Endothelial cell of umbilical vein (primary cell): ENCODE measurements at regions not wholly inside any gene's neighbourhood (a gene's known extent, or its start where the extent isn't known, plus 50 kb on each side); places are given as distances from the start of the nearest gene placed in this dataset.

Experiments
- BruUV-seq: library from RNA; stranded (reverse); fragments of 400-500 nt; replicated peaks from 2 replicates; lab custom pipeline; 2021; lab: Mats Ljungman, UMichigan
- CTCF ChIA-PET: fragments of 300-600, 350-600 bp; sonication (Branson Sonifier 250); formaldehyde crosslinking; loops from one replicate; lab custom pipeline; 2021; ENCODE audit warnings: antibody characterized with exemption, inconsistent platforms; lab: Charles Lee
- POLR2A ChIA-PET: fragments of 300-600, 350-600 bp; sonication (Branson Sonifier 250); formaldehyde crosslinking; loops from one replicate; lab custom pipeline; 2021; ENCODE audit warnings: antibody characterized with exemption, inconsistent platforms; lab: Charles Lee
- DNase-seq: peaks from one replicate; pipeline ENCODE4 v3.0.0-alpha.2; 2011; ENCODE audit warnings: low read depth, low spot score
- FAIRE-seq: peaks from 2 replicates; lab custom pipeline; 2011; peaks lifted over from hg19 to GRCh38; lab: Jason Lieb, UNC
- H2AFZ ChIP-seq: 2 replicates; pipeline ENCODE4 v1.6.0; 2012; ENCODE audit warnings: low read depth, low read length, control low read depth, inconsistent platforms
- H3K27ac ChIP-seq: 2 replicates; pipeline ENCODE4 v1.5.1; 2011; ENCODE audit warnings: low read depth, mild to moderate bottlenecking, control low read depth, low read length, moderate library complexity; ENCODE audit not compliant: insufficient read depth
- H3K27me3 ChIP-seq, 2 experiments: 2 replicates each; pipeline versions ENCODE4 v1.6.0 to v1.6.1; 2011; ENCODE audit warnings: low read length in 2 of 2, mixed read lengths in 1 of 2; ENCODE audit not compliant: control insufficient read depth in 2 of 2, insufficient read depth in 2 of 2
- H3K36me3 ChIP-seq, 2 experiments: 2 replicates in 1 of 2; 3 replicates in 1 of 2; pipeline ENCODE4 v1.5.1; 2011; ENCODE audit warnings: low read length in 2 of 2, mild to moderate bottlenecking in 1 of 2, moderate library complexity in 1 of 2; ENCODE audit not compliant: control insufficient read depth in 2 of 2, insufficient read depth in 2 of 2; ENCODE audit errors: extremely low read depth in 1 of 2
- H3K4me1 ChIP-seq: 3 replicates; pipeline ENCODE4 v1.5.1; 2011; ENCODE audit warnings: mild to moderate bottlenecking, low read length; ENCODE audit not compliant: control insufficient read depth, insufficient read depth; ENCODE audit errors: extremely low read depth
- H3K4me2 ChIP-seq: 2 replicates; pipeline ENCODE4 v1.6.1; 2011; ENCODE audit warnings: low read length, control low read depth, mixed read lengths; ENCODE audit not compliant: insufficient read depth
- H3K4me3 ChIP-seq, 3 experiments: fragments of 200-600 bp in 1 of 3; sonication (generic), shearing (Covaris generic) in 1 of 3; replicated peaks in 1 of 3; 2 replicates each; pipeline ENCODE4 v1.5.1; 2011 to 2016; ENCODE audit warnings: control low read depth in 3 of 3, low read length in 3 of 3, mild to moderate bottlenecking in 2 of 3, inconsistent platforms in 1 of 3, low read depth in 1 of 3, moderate library complexity in 1 of 3; ENCODE audit not compliant: insufficient read depth in 1 of 3
- H3K79me2 ChIP-seq: 2 replicates; pipeline ENCODE4 v1.6.0; 2012; ENCODE audit warnings: low read length, inconsistent platforms; ENCODE audit not compliant: control insufficient read depth, insufficient read depth
- H3K9ac ChIP-seq: replicated peaks from 2 replicates; pipeline ENCODE3; 2011; ENCODE audit warnings: low read length, control low read depth; ENCODE audit not compliant: insufficient read depth; ENCODE audit errors: extremely low read depth
- H3K9me1 ChIP-seq: replicated peaks from 3 replicates; pipeline ENCODE4 v1.6.0; 2011; ENCODE audit warnings: mild to moderate bottlenecking, low read length; ENCODE audit not compliant: control insufficient read depth, insufficient read depth; ENCODE audit errors: extremely low read depth
- H3K9me3 ChIP-seq: replicated peaks from 2 replicates; pipeline ENCODE4 v1.5.1; 2012; ENCODE audit warnings: low read length, inconsistent platforms; ENCODE audit not compliant: control insufficient read depth, insufficient read depth
- H4K20me1 ChIP-seq: replicated peaks from 2 replicates; pipeline ENCODE3; 2011; ENCODE audit warnings: mild to moderate bottlenecking, low read length; ENCODE audit not compliant: control insufficient read depth, insufficient read depth; ENCODE audit errors: extremely low read depth
- CTCF ChIP-seq, 2 donors: IDR thresholded peaks; 1 replicate in 1 of 2; 2 replicates in 1 of 2; pipeline ENCODE4 v1.5.1; 2011; ENCODE audit warnings: low read length in 2 of 2, mild to moderate bottlenecking in 2 of 2, moderate library complexity in 2 of 2, control low read depth in 1 of 2, inconsistent platforms in 1 of 2, low read depth in 1 of 2; ENCODE audit not compliant: insufficient read depth in 1 of 2; ENCODE audit errors: extremely low read depth in 1 of 2
- EZH2 ChIP-seq: IDR thresholded peaks from 2 replicates; pipeline ENCODE4 v1.6.1; 2012; ENCODE audit warnings: borderline replicate concordance, low read depth, mild to moderate bottlenecking, moderate library complexity, low read length, inconsistent platforms; ENCODE audit not compliant: severe bottlenecking
- FOS ChIP-seq: IDR thresholded peaks from 2 replicates; pipeline ENCODE4 v1.6.1; 2011; ENCODE audit warnings: mild to moderate bottlenecking, low read length, moderate library complexity, borderline replicate concordance; ENCODE audit not compliant: insufficient read depth
- GATA2 ChIP-seq: IDR thresholded peaks from 2 replicates; pipeline ENCODE4 v1.7.0; 2011; ENCODE audit warnings: low read depth, mild to moderate bottlenecking, moderate library complexity, mixed read lengths, low read length; ENCODE audit not compliant: insufficient read length, insufficient read depth
- JUN ChIP-seq: IDR thresholded peaks from 2 replicates; pipeline ENCODE4 v1.6.1; 2011; ENCODE audit warnings: borderline replicate concordance, low read depth; ENCODE audit not compliant: insufficient read length, insufficient read depth
- MAX ChIP-seq: IDR thresholded peaks from 2 replicates; pipeline ENCODE4 v1.6.1; 2011; ENCODE audit not compliant: insufficient read depth, insufficient read length
- MYC ChIP-seq: IDR thresholded peaks from one replicate; pipeline ENCODE4 v1.6.1; 2011; ENCODE audit warnings: mild to moderate bottlenecking, low read depth, low read length
- POLR2A ChIP-seq: IDR thresholded peaks from 2 replicates; pipeline ENCODE4 v1.6.1; 2012; ENCODE audit warnings: low read depth, mild to moderate bottlenecking, control low read depth, low read length
- POLR2AphosphoS5 ChIP-seq: IDR thresholded peaks from 2 replicates; pipeline ENCODE4 v1.6.1; 2012; ENCODE audit warnings: low read depth, mild to moderate bottlenecking, control low read depth, low read length, moderate library complexity; ENCODE audit not compliant: insufficient read depth
- dilution Hi-C: fragments of 300-500 bp; cut with MboI; formaldehyde crosslinking; loops from one replicate; pipeline ENCODE4 v1.15.0; 2019; ENCODE audit warnings: low sequenced_read_pairs; ENCODE audit not compliant: extremely low pct_ligation_motif_present
- intact Hi-C: fragments of 100-400 bp; cut with micrococcal nuclease; formaldehyde crosslinking; loops from one replicate; pipeline ENCODE4 v1.10.0; 2022

GRCh38 chrX:8349816-8350544, 114.7 kb upstream of the VCX3B start:
- intact Hi-C loops = no loop called here
- Histone ChIP-seq H3K79me2 (no peaks in the 10 kb centered on the region), H3K4me1 (no peaks in the 10 kb centered on the region), H3K4me2 (no peak overlapping the region), H3K27me3 (no peaks in the 10 kb centered on the region), H2AFZ (no peak overlapping the region), H3K9ac (no peak overlapping the region), H3K9me3 (no peaks in the 10 kb centered on the region), H3K27ac (no peak overlapping the region), H3K36me3 (no peaks in the 10 kb centered on the region), H3K9me1 (no peaks in the 10 kb centered on the region), H4K20me1 (no peaks in the 10 kb centered on the region), H3K4me3 (no peak overlapping the region)
- no TSS peak for BruUV-seq
- dilution Hi-C loops = no loop called here
- CTCF ChIA-PET = interaction anchor here (0.8 kb wide), 1 partner anchor 225 kb away, joined by 3 read pairs; no protein-coding TSS in a partner anchor
- no peak for DNase-seq
- FAIRE-seq = no peak
- POLR2A ChIA-PET = no interaction called here
- TF ChIP-seq GATA2 = no peak
- TF ChIP-seq JUN = no peak
- no peak for TF ChIP-seq MYC
- no peak for TF ChIP-seq POLR2AphosphoS5
- TF ChIP-seq POLR2A = no peak
- no peak for TF ChIP-seq EZH2
- no peak for TF ChIP-seq MAX
- no peak for TF ChIP-seq FOS
- TF ChIP-seq CTCF (IDR thresholded peaks at IDR 0.05; ENCODE audit: extremely low read depth in 1 of 2, insufficient read depth in 1 of 2, low read depth in 1 of 2, low read length in 2 of 2) = no peak
